ENCODE measurements at regions not wholly inside any gene's neighbourhood (a gene's known extent, or its start where the extent isn't known, plus 50 kb on each side); places are given as distances from the start of the nearest gene placed in this dataset.

DNA sequence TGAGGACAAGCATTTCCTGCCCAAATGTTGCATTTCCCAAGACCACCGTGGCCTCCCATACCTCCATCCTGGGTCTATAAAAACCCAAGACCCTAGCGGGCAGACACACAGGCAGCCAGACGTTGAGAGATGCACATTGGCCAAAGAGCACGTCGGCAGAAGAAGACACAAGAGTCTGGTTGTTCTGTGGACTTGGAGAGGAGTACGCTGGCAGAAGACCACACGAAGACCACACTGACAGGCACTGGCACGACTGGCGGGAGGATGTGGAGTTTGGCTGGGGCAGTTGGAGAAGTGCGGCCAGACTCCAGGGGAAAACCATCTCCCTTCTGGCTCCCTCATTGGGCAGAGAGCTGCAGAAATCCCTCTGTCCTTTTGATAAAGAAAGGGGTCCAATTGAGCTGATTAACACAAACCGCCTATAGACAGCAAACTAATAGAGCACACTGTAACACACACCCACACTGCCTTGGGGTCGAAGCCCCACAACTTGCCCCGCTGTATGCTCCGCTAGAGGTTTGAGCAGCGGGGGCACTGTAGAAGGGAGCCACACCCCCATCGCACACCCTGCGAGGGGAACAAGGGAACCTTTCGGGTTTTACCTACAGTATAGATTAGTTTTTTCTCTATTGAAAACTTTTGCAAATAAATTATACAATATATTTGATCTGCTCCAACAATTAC is 376.7 kb upstream of the KLHL4 start:
- TF ChIP-seq, protein P1, sequence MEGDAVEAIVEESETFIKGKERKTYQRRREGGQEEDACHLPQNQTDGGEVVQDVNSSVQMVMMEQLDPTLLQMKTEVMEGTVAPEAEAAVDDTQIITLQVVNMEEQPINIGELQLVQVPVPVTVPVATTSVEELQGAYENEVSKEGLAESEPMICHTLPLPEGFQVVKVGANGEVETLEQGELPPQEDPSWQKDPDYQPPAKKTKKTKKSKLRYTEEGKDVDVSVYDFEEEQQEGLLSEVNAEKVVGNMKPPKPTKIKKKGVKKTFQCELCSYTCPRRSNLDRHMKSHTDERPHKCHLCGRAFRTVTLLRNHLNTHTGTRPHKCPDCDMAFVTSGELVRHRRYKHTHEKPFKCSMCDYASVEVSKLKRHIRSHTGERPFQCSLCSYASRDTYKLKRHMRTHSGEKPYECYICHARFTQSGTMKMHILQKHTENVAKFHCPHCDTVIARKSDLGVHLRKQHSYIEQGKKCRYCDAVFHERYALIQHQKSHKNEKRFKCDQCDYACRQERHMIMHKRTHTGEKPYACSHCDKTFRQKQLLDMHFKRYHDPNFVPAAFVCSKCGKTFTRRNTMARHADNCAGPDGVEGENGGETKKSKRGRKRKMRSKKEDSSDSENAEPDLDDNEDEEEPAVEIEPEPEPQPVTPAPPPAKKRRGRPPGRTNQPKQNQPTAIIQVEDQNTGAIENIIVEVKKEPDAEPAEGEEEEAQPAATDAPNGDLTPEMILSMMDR (IDR thresholded peaks at IDR 0.05), result no peak
- TF ChIP-seq POLR2A (IDR thresholded peaks at IDR 0.05) (no peak), POLR2AphosphoS5 (IDR thresholded peaks at IDR 0.05) (no peak), EP300 (IDR thresholded peaks at IDR 0.05) (no peak)

Measured in sigmoid colon (tissue), 4 donors.